ENCODE measurements at regions not wholly inside any gene's neighbourhood (a gene's known extent, or its start where the extent isn't known, plus 50 kb on each side); places are given as distances from the start of the nearest gene placed in this dataset.

GRCh38 chr11:15625691-15626090 is 511.0 kb downstream of the INSC start:
- Histone ChIP-seq H3K4me1 (ENCODE audit: insufficient read depth) (peaks cover 13% of the 10 kb centered on the region), H2AFZ (no peak overlapping the region), H3K4me3 (no peak overlapping the region), H3K27me3 (no peaks in the 10 kb centered on the region), H3K79me2 (no peaks in the 10 kb centered on the region), H4K20me1 (ENCODE audit: insufficient read depth, poor library complexity, severe bottlenecking) (no peaks in the 10 kb centered on the region), H3K36me3 (replicated peaks; ENCODE audit: insufficient read depth, low read depth) (no peaks in the 10 kb centered on the region), H3K9me3 (ENCODE audit: low read depth) (no peaks in the 10 kb centered on the region), H3K4me2 (no peak overlapping the region), H3K9me2 (replicated peaks; ENCODE audit: insufficient read depth) (no peaks in the 10 kb centered on the region), H3K27ac (peak overlapping the region; percentile 84)
- 92% methylated on average over 2 of the region's 2 CpGs for whole genome bisulfite sequencing (ENCODE audit: low lambda C conversion rate, missing lambda C conversion rate)
- TF ChIP-seq EZH2phosphoT487 (IDR thresholded peaks at IDR 0.05; ENCODE audit: low read depth, severe bottlenecking, unreplicated experiment) (no peak), CTCF (IDR thresholded peaks at IDR 0.05; ENCODE audit: poor library complexity) (no peak), EZH2 (IDR thresholded peaks at IDR 0.05; ENCODE audit: borderline replicate concordance) (no peak)
- no peak for DNase-seq (ENCODE audit: low spot score)

- Histone ChIP-seq H3K4me2 (no peak overlapping the region), H3K9me3 (ENCODE audit: low read depth) (no peaks in the 10 kb centered on the region), H4K20me1 (ENCODE audit: insufficient read depth, poor library complexity, severe bottlenecking) (no peaks in the 10 kb centered on the region), H3K9me2 (replicated peaks; ENCODE audit: insufficient read depth) (no peaks in the 10 kb centered on the region), H3K27me3 (no peaks in the 10 kb centered on the region), H3K4me1 (ENCODE audit: insufficient read depth) (peaks cover 13% of the 10 kb centered on the region), H3K79me2 (no peaks in the 10 kb centered on the region), H3K27ac (no peak overlapping the region), H3K36me3 (replicated peaks; ENCODE audit: insufficient read depth, low read depth) (no peaks in the 10 kb centered on the region), H2AFZ (no peak overlapping the region), H3K4me3 (no peak overlapping the region)
- DNase-seq (ENCODE audit: low spot score), result no peak
- no peak for TF ChIP-seq EZH2 (IDR thresholded peaks at IDR 0.05; ENCODE audit: borderline replicate concordance)
- TF ChIP-seq EZH2phosphoT487 (IDR thresholded peaks at IDR 0.05; ENCODE audit: low read depth, severe bottlenecking, unreplicated experiment), result no peak
- TF ChIP-seq CTCF (IDR thresholded peaks at IDR 0.05; ENCODE audit: poor library complexity), result no peak
These were observed 512.8 kb downstream of the INSC start for GRCh38 chr11:15627560-15627959.

GRCh38 chr11:15629690-15630321 is 515.1 kb downstream of the INSC start:
- no peak overlapping the region for H3K4me3 ChIP-seq
- peak; percentile 41 for DNase-seq (ENCODE audit: low spot score)
- H2AFZ ChIP-seq, result no peak overlapping the region
- no peaks in the 10 kb centered on the region for H3K27me3 ChIP-seq
- no peaks in the 10 kb centered on the region for H3K36me3 ChIP-seq (replicated peaks; ENCODE audit: insufficient read depth, low read depth)
- H3K4me1 ChIP-seq (ENCODE audit: insufficient read depth), result peaks cover 6% of the 10 kb centered on the region
- H3K9me3 ChIP-seq (ENCODE audit: low read depth), result no peaks in the 10 kb centered on the region
- no peak overlapping the region for H3K4me2 ChIP-seq
- H4K20me1 ChIP-seq (ENCODE audit: insufficient read depth, poor library complexity, severe bottlenecking), result no peaks in the 10 kb centered on the region
- H3K27ac ChIP-seq, result no peak overlapping the region
- WGBS (ENCODE audit: low lambda C conversion rate, missing lambda C conversion rate), result 56% methylated on average over 6 of the region's 6 CpGs
- H3K9me2 ChIP-seq (replicated peaks; ENCODE audit: insufficient read depth), result no peaks in the 10 kb centered on the region
- no peak for TF ChIP-seq EZH2phosphoT487 (IDR thresholded peaks at IDR 0.05; ENCODE audit: low read depth, severe bottlenecking, unreplicated experiment)
- peak; percentile 31 for TF ChIP-seq CTCF (IDR thresholded peaks at IDR 0.05; ENCODE audit: poor library complexity)
- no peak for TF ChIP-seq EZH2 (IDR thresholded peaks at IDR 0.05; ENCODE audit: borderline replicate concordance)
- H3K79me2 ChIP-seq, result no peaks in the 10 kb centered on the region
